Upper lobe of left lung (tissue), 6 donors: ENCODE measurements at regions not wholly inside any gene's neighbourhood (a gene's known extent, or its start where the extent isn't known, plus 50 kb on each side); places are given as distances from the start of the nearest gene placed in this dataset.

ENCODE experiments used
- ATAC-seq, 2 donors: fragments of 200-7000 bp; cut with Tn5 transposase; one replicate each; pipeline ENCODE4 v1.9.1; 2022; ENCODE audit warnings: mild to moderate bottlenecking in 2 of 2, moderate library complexity in 2 of 2; ENCODE audit not compliant: low FRiP score in 2 of 2
- DNase-seq, 2 donors: peaks; one replicate each; pipeline ENCODE4 v3.0.0-alpha.2; 2019 to 2020
- H3K27ac ChIP-seq, 4 donors: fragments of 200-600 bp; sonication (generic); one replicate each; pipeline ENCODE4 v1.5.1; 2016 to 2019
- H3K27me3 ChIP-seq, 4 donors: fragments of 200-600 bp; sonication (generic); one replicate each; pipeline ENCODE4 v1.5.1; 2017 to 2019
- H3K36me3 ChIP-seq, 4 donors: fragments of 200-600 bp; sonication (generic); one replicate each; pipeline ENCODE4 v1.5.1; 2016 to 2019
- H3K4me1 ChIP-seq, 4 donors: fragments of 200-600 bp; sonication (generic); one replicate each; pipeline ENCODE4 v1.5.1; 2018 to 2019
- H3K4me3 ChIP-seq, 4 donors: fragments of 200-600 bp; sonication (generic); one replicate each; pipeline ENCODE4 v1.5.1; 2017 to 2019; ENCODE audit warnings: mild to moderate bottlenecking in 2 of 4, moderate library complexity in 1 of 4
- H3K9me3 ChIP-seq, 4 donors: fragments of 200-600 bp; sonication (generic); one replicate each; pipeline ENCODE4 v1.5.1; 2018 to 2019
- CTCF ChIP-seq, 6 experiments: fragments of 450-650 bp in 4 of 6; fragments of 200-600 bp in 2 of 6; sonication (generic) in 2 of 6; IDR thresholded peaks; one replicate each; pipeline ENCODE4 v1.5.1; 2016 to 2019; ENCODE audit warnings: antibody characterized with exemption in 6 of 6
- EP300 ChIP-seq, 4 donors: sonication (generic); formaldehyde crosslinking; IDR thresholded peaks; one replicate each; pipeline ENCODE4 v1.5.1; 2017; ENCODE audit warnings: antibody characterized with exemption in 4 of 4, control low read depth in 2 of 4
- POLR2A ChIP-seq, 4 donors: fragments of 450-650 bp; IDR thresholded peaks; one replicate each; pipeline ENCODE4 v1.5.1; 2016 to 2017; ENCODE audit warnings: antibody characterized with exemption in 4 of 4, mild to moderate bottlenecking in 2 of 4
- POLR2AphosphoS5 ChIP-seq, 2 donors: sonication (generic); formaldehyde crosslinking; IDR thresholded peaks; one replicate each; pipeline ENCODE4 v1.5.1; 2017; ENCODE audit warnings: antibody characterized with exemption in 2 of 2
- WGBS, 2 donors: methylation state at CpG; one replicate each; pipeline ENCODE4 v1.1.5; 2017 to 2018; 5-methylcytosine and 5-hydroxymethylcytosine counted together
- donor health status: DM: no; HTN: no; CAD: no; lungs with moderate emphysema.
- donor health status: DM: no; HTN: yes; CAD: no; lungs with severe emphysema.

DNA sequence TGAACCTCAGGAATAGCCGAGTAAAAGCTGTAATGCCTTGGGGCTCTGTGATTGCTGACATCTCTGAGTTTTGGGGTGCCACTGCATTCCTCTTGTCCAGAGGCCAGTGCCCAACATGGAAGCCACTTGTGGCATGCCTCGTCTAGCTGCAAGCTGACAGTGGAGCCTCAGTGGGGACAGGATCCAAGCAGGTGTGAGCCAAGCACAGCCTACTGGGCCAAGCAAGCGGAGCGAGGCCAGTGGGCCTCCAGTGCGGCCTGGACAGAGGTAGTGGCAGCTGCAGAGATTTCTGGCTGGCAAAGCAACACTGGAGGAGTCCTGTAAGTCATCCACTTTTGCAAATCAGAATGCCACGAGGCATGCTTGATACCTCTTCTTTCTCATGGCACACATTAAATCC lies 1038.2 kb upstream of the CNTN5 start:
- peak in 1 of 2 donors; percentile 48 for DNase-seq
- no peak for TF ChIP-seq POLR2A (IDR thresholded peaks at IDR 0.05)
- TF ChIP-seq POLR2AphosphoS5 (IDR thresholded peaks at IDR 0.05): no peak
- TF ChIP-seq CTCF (IDR thresholded peaks at IDR 0.05): no peak
- no peak for TF ChIP-seq EP300 (IDR thresholded peaks at IDR 0.05)
- WGBS, 2 donors: 76 to 84% methylated on average over 3 to 6 of the region's 6 CpGs

GRCh38 chr11:97989121-97989520 lies 1031.6 kb upstream of the CNTN5 start:
- H3K4me3 ChIP-seq: no peak overlapping the region
- TF ChIP-seq CTCF (IDR thresholded peaks at IDR 0.05) (no peak), POLR2AphosphoS5 (IDR thresholded peaks at IDR 0.05) (no peak), POLR2A (IDR thresholded peaks at IDR 0.05) (no peak), EP300 (IDR thresholded peaks at IDR 0.05) (no peak)
- ATAC-seq (no peak), DNase-seq (no peak)
- no peaks in the 10 kb centered on the region for H3K4me1 ChIP-seq
- WGBS, 2 donors: 85 to 94% methylated on average over 2 of the region's 2 CpGs
- H3K9me3 ChIP-seq: no peaks in the 10 kb centered on the region
- H3K27me3 ChIP-seq: no peaks in the 10 kb centered on the region
- no peaks in the 10 kb centered on the region for H3K36me3 ChIP-seq
- no peak overlapping the region for H3K27ac ChIP-seq

More for the DNA sequence above, 1038.2 kb upstream of the CNTN5 start:
- H3K4me1 ChIP-seq: no peaks in the 10 kb centered on the region
- H3K9me3 ChIP-seq: no peaks in the 10 kb centered on the region
- no peak overlapping the region for H3K27ac ChIP-seq
- H3K27me3 ChIP-seq: no peaks in the 10 kb centered on the region
- no peaks in the 10 kb centered on the region for H3K36me3 ChIP-seq
- H3K4me3 ChIP-seq: no peak overlapping the region
- ATAC-seq: no peak

- DNase-seq (no peak), ATAC-seq (no peak)
- Histone ChIP-seq H3K4me1 (no peaks in the 10 kb centered on the region), H3K4me3 (no peak overlapping the region), H3K9me3 (no peaks in the 10 kb centered on the region), H3K27ac (no peak overlapping the region), H3K36me3 (no peaks in the 10 kb centered on the region), H3K27me3 (no peaks in the 10 kb centered on the region)
- TF ChIP-seq POLR2A (IDR thresholded peaks at IDR 0.05): no peak
- TF ChIP-seq EP300 (IDR thresholded peaks at IDR 0.05): no peak
- TF ChIP-seq CTCF (IDR thresholded peaks at IDR 0.05): no peak
- TF ChIP-seq POLR2AphosphoS5 (IDR thresholded peaks at IDR 0.05): no peak
- 24 to 26% methylated on average over 4 of the region's 4 CpGs for WGBS, 2 donors
These were observed 1030.4 kb upstream of the CNTN5 start for GRCh38 chr11:97990162-97990920.

DNA sequence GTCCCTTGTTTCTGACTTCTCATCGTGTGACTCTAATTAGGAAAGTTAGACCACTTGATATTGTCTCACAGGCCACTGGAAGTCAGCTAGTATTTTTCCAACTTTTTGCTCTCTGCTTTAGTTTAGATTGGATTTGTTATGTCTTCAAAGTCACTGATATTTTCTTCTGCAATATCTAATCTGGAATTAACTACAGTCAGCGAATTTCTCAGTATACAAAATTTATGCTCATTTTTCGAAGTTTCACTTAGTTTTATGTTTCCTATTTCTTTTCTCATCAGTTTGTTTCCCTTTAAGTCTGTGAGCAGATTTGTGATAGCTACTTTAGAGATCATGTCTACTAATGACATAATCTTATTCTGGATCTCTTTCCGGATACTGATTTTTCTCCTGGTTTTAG lies 1027.2 kb upstream of the CNTN5 start:
- Histone ChIP-seq H3K36me3 (no peaks in the 10 kb centered on the region), H3K4me1 (no peaks in the 10 kb centered on the region), H3K9me3 (no peaks in the 10 kb centered on the region), H3K4me3 (no peak overlapping the region), H3K27me3 (no peaks in the 10 kb centered on the region), H3K27ac (no peak overlapping the region)
- no peak for DNase-seq
- no peak for ATAC-seq
- no peak for TF ChIP-seq CTCF (IDR thresholded peaks at IDR 0.05)
- no peak for TF ChIP-seq POLR2A (IDR thresholded peaks at IDR 0.05)
- no peak for TF ChIP-seq EP300 (IDR thresholded peaks at IDR 0.05)
- no peak for TF ChIP-seq POLR2AphosphoS5 (IDR thresholded peaks at IDR 0.05)
- WGBS, 2 donors: 87 to 91% methylated on average over 4 of the region's 4 CpGs

- Histone ChIP-seq H3K36me3 (no peaks in the 10 kb centered on the region), H3K4me1 (no peaks in the 10 kb centered on the region), H3K27ac (no peak overlapping the region), H3K27me3 (no peaks in the 10 kb centered on the region), H3K4me3 (no peak overlapping the region), H3K9me3 (no peaks in the 10 kb centered on the region)
- TF ChIP-seq CTCF (IDR thresholded peaks at IDR 0.05): no peak
- no peak for TF ChIP-seq POLR2A (IDR thresholded peaks at IDR 0.05)
- no peak for TF ChIP-seq EP300 (IDR thresholded peaks at IDR 0.05)
- TF ChIP-seq POLR2AphosphoS5 (IDR thresholded peaks at IDR 0.05): no peak
- DNase-seq: no peak
- WGBS, 2 donors: 81 to 87% methylated on average over 3 of the region's 3 CpGs
- ATAC-seq: no peak
These were observed 1024.9 kb upstream of the CNTN5 start for GRCh38 chr11:97995874-97996273.
